GM12878 (cell line): ENCODE measurements at regions not wholly inside any gene's neighbourhood (a gene's known extent, or its start where the extent isn't known, plus 50 kb on each side); places are given as distances from the start of the nearest gene placed in this dataset.

ENCODE experiments used
- ATAC-seq: fragments of 200-7000 bp; cut with Tn5 transposase; 3 replicates; pipeline ENCODE4 v1.9.1; 2020; ENCODE audit warnings: mild to moderate bottlenecking, moderate library complexity
- BruUV-seq: library from RNA; stranded (reverse); fragments of 400-500 nt; replicated peaks from 2 replicates; lab custom pipeline; 2021; lab: Mats Ljungman, UMichigan
- CTCF ChIA-PET: fragments of 300-600 bp; sonication (Branson Sonifier 250); formaldehyde crosslinking; extraction: SDS; loops from one replicate; lab custom pipeline; 2021; ENCODE audit warnings: inconsistent platforms; lab: Yijun Ruan, JAX
- POLR2A ChIA-PET: fragments of 350-600 bp; formaldehyde crosslinking; extraction: SDS; loops from one replicate; lab custom pipeline; 2021; ENCODE audit warnings: inconsistent platforms; lab: Charles Lee
- RAD21 ChIA-PET: fragments of 300-600 bp; sonication (Branson Sonifier 250); formaldehyde crosslinking; loops from one replicate; lab custom pipeline; 2023; ENCODE audit warnings: antibody characterized with exemption; ENCODE audit not compliant: unreplicated experiment; lab: Charles Lee
- SMC1A ChIA-PET: fragments of 300-600 bp; sonication (Branson Sonifier 250); formaldehyde crosslinking; loops from one replicate; lab custom pipeline; 2023; ENCODE audit not compliant: unreplicated experiment, uncharacterized antibody; lab: Charles Lee
- DNase-seq: peaks from one replicate; pipeline ENCODE4 v3.0.0-alpha.2; 2011; ENCODE audit warnings: low read depth, low spot score
- FAIRE-seq: peaks from 3 replicates; lab custom pipeline; 2011; peaks lifted over from hg19 to GRCh38; lab: Jason Lieb, UNC
- H2AFZ ChIP-seq: 2 replicates; pipeline ENCODE4 v1.6.0; 2011; ENCODE audit warnings: low read depth, low read length, control low read depth; ENCODE audit not compliant: control insufficient read depth
- H3K27ac ChIP-seq: 2 replicates; pipeline ENCODE4 v1.5.1; 2011; ENCODE audit warnings: control low read depth; ENCODE audit not compliant: control insufficient read depth, insufficient read depth
- H3K27me3 ChIP-seq, 2 experiments: replicated peaks in 1 of 2; 2 replicates each; pipeline versions ENCODE4 v1.6.0 to v1.6.1; 2011; ENCODE audit warnings: low read length in 1 of 2; ENCODE audit not compliant: control insufficient read depth in 2 of 2, insufficient read depth in 2 of 2
- H3K36me3 ChIP-seq, 2 experiments: 2 replicates each; pipeline ENCODE4 v1.5.1; 2011; ENCODE audit warnings: low read length in 1 of 2; ENCODE audit not compliant: control insufficient read depth in 2 of 2, insufficient read depth in 2 of 2
- H3K4me1 ChIP-seq: 2 replicates; pipeline ENCODE4 v1.6.1; 2011; ENCODE audit warnings: mild to moderate bottlenecking, low read length, moderate library complexity, mixed read lengths; ENCODE audit not compliant: control insufficient read depth, insufficient read depth
- H3K4me2 ChIP-seq: 2 replicates; pipeline ENCODE4 v1.6.0; 2011; ENCODE audit warnings: control low read depth; ENCODE audit not compliant: control insufficient read depth, insufficient read depth
- H3K4me3 ChIP-seq: fragments of 200-600 bp; sonication (generic); 2 replicates; pipeline ENCODE4 v1.5.1; 2016
- H3K79me2 ChIP-seq: 2 replicates; pipeline ENCODE4 v1.6.0; 2011; ENCODE audit warnings: low read length; ENCODE audit not compliant: control insufficient read depth, insufficient read depth
- H3K9ac ChIP-seq: 2 replicates; pipeline ENCODE4 v1.8.0; 2011; ENCODE audit warnings: low read length, control low read depth, mixed read lengths; ENCODE audit not compliant: control insufficient read depth, insufficient read depth
- H3K9me3 ChIP-seq: replicated peaks from 3 replicates; pipeline ENCODE4 v1.5.1; 2011; ENCODE audit warnings: mild to moderate bottlenecking, low read length; ENCODE audit not compliant: control insufficient read depth, insufficient read depth
- H4K20me1 ChIP-seq: 2 replicates; pipeline ENCODE4 v1.6.0; 2011; ENCODE audit not compliant: control insufficient read depth, insufficient read depth
- BACH1 ChIP-seq: fragments of 450-650 bp; IDR thresholded peaks from 2 replicates; pipeline ENCODE4 v1.6.1; 2017; ENCODE audit warnings: mild to moderate bottlenecking, borderline replicate concordance
- BRCA1 ChIP-seq: IDR thresholded peaks from 2 replicates; pipeline ENCODE4 v1.6.1; 2011; ENCODE audit warnings: low read depth, low read length, improper control_type of control experiment
- CHD4 ChIP-seq: fragments of 200-600 bp; sonication (generic); IDR thresholded peaks from 2 replicates; pipeline ENCODE4 v1.6.1; 2016; ENCODE audit warnings: mild to moderate bottlenecking
- MEF2A ChIP-seq: IDR thresholded peaks from 2 replicates; pipeline ENCODE4 v1.6.1; 2011; ENCODE audit warnings: low read depth, mild to moderate bottlenecking, low read length, moderate library complexity; ENCODE audit not compliant: insufficient read depth
- MTA3 ChIP-seq: IDR thresholded peaks from 2 replicates; pipeline ENCODE4 v1.6.1; 2012; ENCODE audit warnings: low read length, inconsistent platforms, borderline replicate concordance
- MYC ChIP-seq: IDR thresholded peaks from 2 replicates; pipeline ENCODE4 v1.6.1; 2011; ENCODE audit warnings: mild to moderate bottlenecking, low read length, moderate library complexity, inconsistent platforms; ENCODE audit not compliant: insufficient read depth, insufficient replicate concordance, insufficient read length, severe bottlenecking
- NFIC ChIP-seq: IDR thresholded peaks from 2 replicates; pipeline ENCODE4 v1.6.1; 2012; ENCODE audit warnings: low read depth, mild to moderate bottlenecking, inconsistent platforms, low read length, moderate library complexity
- NR2C2 ChIP-seq: IDR thresholded peaks from 2 replicates; pipeline ENCODE4 v1.6.1; 2011; ENCODE audit warnings: borderline replicate concordance, low read depth; ENCODE audit not compliant: control insufficient read depth, insufficient read length
- PAX8 ChIP-seq: fragments of 450-650 bp; IDR thresholded peaks from 2 replicates; pipeline ENCODE4 v1.6.1; 2017; ENCODE audit warnings: mild to moderate bottlenecking, moderate library complexity
- PKNOX1 ChIP-seq: fragments of 450-650 bp; IDR thresholded peaks from 2 replicates; pipeline ENCODE4 v1.6.1; 2016; ENCODE audit warnings: mild to moderate bottlenecking
- ZNF274 ChIP-seq: IDR thresholded peaks from one replicate; pipeline ENCODE4 v1.8.0; 2011; ENCODE audit not compliant: insufficient read length, insufficient read depth
- WGBS: methylation state at CpG from one replicate; pipeline ENCODE4 v1.1.6; 2016; ENCODE audit warnings: low lambda C conversion rate; ENCODE audit not compliant: insufficient replicate concordance, insufficient coverage; ENCODE audit errors: missing lambda C conversion rate; 5-methylcytosine and 5-hydroxymethylcytosine counted together
- in situ Hi-C: fragments of 300-500 bp; cut with MboI; formaldehyde crosslinking; loops from 9 replicates; pipeline ENCODE4 v1.14.3; 2018; ENCODE audit warnings: mixed read lengths
- intact Hi-C: fragments of 100-400 bp; cut with micrococcal nuclease; formaldehyde crosslinking; loops from one replicate; pipeline ENCODE4 v1.14.2; 2022; ENCODE audit not compliant: unreplicated experiment

- H3K4me1 ChIP-seq = no peaks in the 10 kb centered on the region
- no peaks in the 10 kb centered on the region for H3K27me3 ChIP-seq
- TF ChIP-seq PKNOX1 (no peak), MEF2A (no peak), ZNF274 (no peak), PAX8 (no peak), CHD4 (no peak)
- DNase-seq (no peak), ATAC-seq (no peak), FAIRE-seq (no peak)
- H3K79me2 ChIP-seq = no peaks in the 10 kb centered on the region
- H3K9me3 ChIP-seq = no peaks in the 10 kb centered on the region
- no peak overlapping the region for H3K4me3 ChIP-seq
- H2AFZ ChIP-seq = no peak overlapping the region
- SMC1A ChIA-PET = interaction anchor here (0.7 kb wide), 1 partner anchor 490 kb away, joined by 3 read pairs; no protein-coding TSS in a partner anchor
- in situ Hi-C loops (no loop called here), intact Hi-C loops (no loop called here)
- CTCF ChIA-PET = interaction anchor here (0.7 to 0.8 kb wide), 2 partner anchors 11 to 145 kb away, joined by 3 to 5 read pairs; no protein-coding TSS in a partner anchor
- POLR2A ChIA-PET = no interaction called here
- H4K20me1 ChIP-seq = no peaks in the 10 kb centered on the region
- BruUV-seq = no TSS peak
- RAD21 ChIA-PET = no interaction called here
- 82% methylated on average over 2 of the region's 2 CpGs for WGBS
- H3K27ac ChIP-seq = no peak overlapping the region
- no peak overlapping the region for H3K4me2 ChIP-seq
- no peaks in the 10 kb centered on the region for H3K36me3 ChIP-seq
- H3K9ac ChIP-seq = no peak overlapping the region
These were observed 481.9 kb downstream of the KDM4C start for GRCh38 chr9:7239708-7240107.

DNA sequence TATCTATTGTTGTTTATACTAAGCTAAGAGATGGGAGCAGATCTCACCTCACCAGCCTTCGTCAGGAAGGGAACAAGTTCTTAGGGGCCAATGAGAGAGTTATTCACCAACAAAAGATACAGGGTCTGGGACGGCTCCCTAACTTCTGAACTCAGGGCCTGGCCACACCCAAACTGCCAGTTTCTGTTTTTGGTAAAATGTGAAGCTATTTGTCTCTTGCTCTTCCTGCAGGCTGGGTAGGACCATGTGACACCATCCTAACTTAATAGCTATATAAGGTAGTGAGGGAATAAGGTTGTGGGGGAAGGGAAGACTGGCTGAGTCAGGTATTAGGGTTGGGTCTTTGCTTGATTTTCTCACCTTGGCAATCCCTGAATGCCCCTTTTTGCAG is 480.5 kb downstream of the KDM4C start:
- ChIA-PET RAD21 (no interaction called here), POLR2A (no interaction called here), CTCF (interaction anchor here (0.8 to 1.1 kb wide), 2 partner anchors 122 to 159 kb away, joined by 3 read pairs; no protein-coding TSS in a partner anchor), SMC1A (interaction anchor here (0.7 to 1.4 kb wide), 3 partner anchors 10 to 185 kb away, joined by 3 to 6 read pairs (median 4); no protein-coding TSS in a partner anchor)
- Histone ChIP-seq H3K36me3 (no peaks in the 10 kb centered on the region), H3K27ac (no peak overlapping the region), H3K27me3 (no peaks in the 10 kb centered on the region), H3K4me2 (no peak overlapping the region), H3K9ac (no peak overlapping the region), H3K4me3 (no peak overlapping the region), H3K79me2 (no peaks in the 10 kb centered on the region), H3K4me1 (no peaks in the 10 kb centered on the region), H4K20me1 (no peaks in the 10 kb centered on the region), H3K9me3 (no peaks in the 10 kb centered on the region), H2AFZ (no peak overlapping the region)
- in situ Hi-C loops (no loop called here), intact Hi-C loops (no loop called here)
- 24% methylated on average over 2 of the region's 2 CpGs for WGBS
- BruUV-seq = no TSS peak
- DNase-seq = no peak
- no peak for TF ChIP-seq BRCA1
- no peak for TF ChIP-seq BACH1
- no peak for TF ChIP-seq NFIC
- TF ChIP-seq MTA3 = no peak
- no peak for TF ChIP-seq ZNF274
- TF ChIP-seq MYC = no peak
- no peak for TF ChIP-seq NR2C2
- ATAC-seq = no peak
- FAIRE-seq = no peak
